IPS-20b (cell line): ENCODE measurements at regions not wholly inside any gene's neighbourhood (a gene's known extent, or its start where the extent isn't known, plus 50 kb on each side); places are given as distances from the start of the nearest gene placed in this dataset.

Source experiments
- H3K27ac ChIP-seq: one replicate; pipeline ENCODE4 v1.5.1; 2013; ENCODE audit warnings: low read length
- H3K27me3 ChIP-seq: 2 replicates; pipeline ENCODE4 v1.6.1; 2013; ENCODE audit warnings: mild to moderate bottlenecking, low read length, inconsistent platforms; ENCODE audit not compliant: insufficient read depth
- H3K36me3 ChIP-seq: 2 replicates; pipeline ENCODE4 v1.6.1; 2013; ENCODE audit warnings: low read depth, mild to moderate bottlenecking, inconsistent platforms, low read length, moderate library complexity; ENCODE audit not compliant: insufficient read depth
- H3K4me1 ChIP-seq: 2 replicates; pipeline ENCODE4 v1.6.1; 2013; ENCODE audit warnings: mild to moderate bottlenecking, control low read depth, inconsistent platforms, low read length, moderate library complexity; ENCODE audit not compliant: insufficient read depth
- H3K4me3 ChIP-seq: 2 replicates; pipeline ENCODE4 v1.5.1; 2013; ENCODE audit warnings: mild to moderate bottlenecking, low read length, inconsistent platforms
- H3K9ac ChIP-seq: 2 replicates; pipeline ENCODE4 v1.6.1; 2013; ENCODE audit warnings: low read depth, mild to moderate bottlenecking, inconsistent platforms, low read length, moderate library complexity
- H3K9me3 ChIP-seq: 2 replicates; pipeline ENCODE4 v1.6.1; 2013; ENCODE audit warnings: mild to moderate bottlenecking, low read depth, low read length, inconsistent platforms; ENCODE audit not compliant: insufficient read depth

- H3K4me1 ChIP-seq = peaks cover 13% of the 10 kb centered on the region
- no peak overlapping the region for H3K9ac ChIP-seq
- H3K27ac ChIP-seq = no peak overlapping the region
- no peaks in the 10 kb centered on the region for H3K36me3 ChIP-seq
- H3K4me3 ChIP-seq = no peak overlapping the region
- H3K9me3 ChIP-seq = no peaks in the 10 kb centered on the region
- no peaks in the 10 kb centered on the region for H3K27me3 ChIP-seq
These were observed 52.5 kb upstream of the PLEKHG7 start for GRCh38 chr12:92650228-92650822.

DNA sequence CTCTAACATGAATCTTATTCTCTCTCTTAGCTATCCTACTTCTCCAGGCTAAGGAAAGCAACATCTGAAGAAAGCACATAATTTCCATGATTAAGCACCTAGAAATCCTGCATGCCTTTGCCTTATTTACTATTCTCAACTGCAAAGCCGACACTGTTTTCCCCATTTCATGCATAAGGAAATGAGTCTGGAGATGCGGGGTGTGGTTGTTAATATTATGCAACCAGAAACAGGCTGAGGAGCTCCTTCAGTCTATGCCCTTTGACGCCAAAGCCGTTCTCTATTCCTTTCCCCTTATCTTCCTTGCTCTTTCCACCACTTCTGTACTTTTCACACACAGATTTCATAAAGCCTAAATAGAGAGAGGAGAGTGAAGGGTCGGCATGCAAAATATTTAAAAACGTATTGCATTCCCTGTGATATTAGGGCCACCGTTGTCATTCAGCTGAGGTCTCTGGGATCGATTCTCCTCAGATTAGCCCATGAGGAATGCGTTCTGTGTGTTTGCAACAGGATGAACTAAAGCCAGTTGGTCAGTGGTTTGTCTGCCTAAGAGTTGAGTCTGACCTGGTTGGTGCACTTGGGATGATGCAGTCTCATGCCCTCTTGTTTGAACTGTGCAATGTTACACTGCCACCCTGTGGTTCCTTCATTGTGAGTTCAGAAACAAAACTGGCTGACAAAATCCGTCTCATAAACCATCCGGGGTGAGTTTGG, 53.1 kb upstream of the PLEKHG7 start:
- no peaks in the 10 kb centered on the region for H3K9me3 ChIP-seq
- no peak overlapping the region for H3K4me3 ChIP-seq
- no peaks in the 10 kb centered on the region for H3K36me3 ChIP-seq
- H3K27me3 ChIP-seq = no peaks in the 10 kb centered on the region
- H3K27ac ChIP-seq = no peak overlapping the region
- H3K9ac ChIP-seq = no peak overlapping the region
- H3K4me1 ChIP-seq = peaks cover 13% of the 10 kb centered on the region

- Histone ChIP-seq H3K27me3 (no peaks in the 10 kb centered on the region), H3K9me3 (no peaks in the 10 kb centered on the region), H3K27ac (no peak overlapping the region), H3K4me1 (peaks cover 13% of the 10 kb centered on the region), H3K4me3 (no peak overlapping the region), H3K36me3 (no peaks in the 10 kb centered on the region), H3K9ac (no peak overlapping the region)
These were observed 54.4 kb upstream of the PLEKHG7 start for GRCh38 chr12:92648242-92649031.

GRCh38 chr12:92641291-92641690, 61.5 kb upstream of the PLEKHG7 start:
- Histone ChIP-seq H3K9ac (no peak overlapping the region), H3K4me3 (no peak overlapping the region), H3K27ac (no peak overlapping the region), H3K36me3 (no peaks in the 10 kb centered on the region), H3K4me1 (peaks cover 3% of the 10 kb centered on the region; the same call in 1 of the 2 replicates), H3K27me3 (no peaks in the 10 kb centered on the region), H3K9me3 (no peaks in the 10 kb centered on the region)

DNA sequence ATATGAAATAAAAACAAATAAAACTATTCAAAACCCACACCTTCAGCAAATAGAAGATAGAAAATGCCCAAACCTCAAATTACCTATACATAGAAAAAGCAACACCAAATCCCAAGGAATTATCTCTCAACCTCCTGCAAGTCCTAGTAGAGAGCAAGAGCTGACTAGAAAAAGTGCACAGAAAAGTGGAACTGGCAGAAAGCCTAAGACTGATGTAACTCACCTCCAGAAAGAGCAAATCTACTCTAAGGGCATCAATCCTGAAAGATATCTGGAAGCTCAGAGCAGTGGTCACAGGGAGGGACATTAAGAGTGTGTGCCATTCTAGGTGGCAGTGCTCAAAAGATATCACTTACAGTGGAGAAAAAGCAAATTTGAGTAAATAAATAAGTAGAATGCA, 62.1 kb upstream of the PLEKHG7 start:
- Histone ChIP-seq H3K27ac (no peak overlapping the region), H3K27me3 (no peaks in the 10 kb centered on the region), H3K4me3 (no peak overlapping the region), H3K9me3 (no peaks in the 10 kb centered on the region), H3K9ac (no peak overlapping the region), H3K36me3 (no peaks in the 10 kb centered on the region), H3K4me1 (peaks cover 3% of the 10 kb centered on the region; the same call in 1 of the 2 replicates)

- Histone ChIP-seq H3K27me3 (no peaks in the 10 kb centered on the region), H3K27ac (no peak overlapping the region), H3K4me1 (peaks cover 3% of the 10 kb centered on the region; the same call in 1 of the 2 replicates), H3K9ac (no peak overlapping the region), H3K4me3 (no peak overlapping the region), H3K9me3 (no peaks in the 10 kb centered on the region), H3K36me3 (no peaks in the 10 kb centered on the region)
These were observed 63.8 kb upstream of the PLEKHG7 start for GRCh38 chr12:92639017-92639416.

- Histone ChIP-seq H3K27me3 (no peaks in the 10 kb centered on the region), H3K27ac (no peak overlapping the region), H3K9me3 (no peaks in the 10 kb centered on the region), H3K4me3 (no peak overlapping the region), H3K36me3 (no peaks in the 10 kb centered on the region), H3K9ac (no peak overlapping the region), H3K4me1 (peaks cover 3% of the 10 kb centered on the region; the same call in 1 of the 2 replicates)
These were observed 68.1 kb upstream of the PLEKHG7 start for GRCh38 chr12:92634730-92635129.

GRCh38 chr12:92634202-92634601, 68.6 kb upstream of the PLEKHG7 start:
- Histone ChIP-seq H3K4me1 (peaks cover 3% of the 10 kb centered on the region; the same call in 1 of the 2 replicates), H3K4me3 (no peak overlapping the region), H3K36me3 (no peaks in the 10 kb centered on the region), H3K9me3 (no peaks in the 10 kb centered on the region), H3K27me3 (no peaks in the 10 kb centered on the region), H3K27ac (no peak overlapping the region), H3K9ac (no peak overlapping the region)

DNA sequence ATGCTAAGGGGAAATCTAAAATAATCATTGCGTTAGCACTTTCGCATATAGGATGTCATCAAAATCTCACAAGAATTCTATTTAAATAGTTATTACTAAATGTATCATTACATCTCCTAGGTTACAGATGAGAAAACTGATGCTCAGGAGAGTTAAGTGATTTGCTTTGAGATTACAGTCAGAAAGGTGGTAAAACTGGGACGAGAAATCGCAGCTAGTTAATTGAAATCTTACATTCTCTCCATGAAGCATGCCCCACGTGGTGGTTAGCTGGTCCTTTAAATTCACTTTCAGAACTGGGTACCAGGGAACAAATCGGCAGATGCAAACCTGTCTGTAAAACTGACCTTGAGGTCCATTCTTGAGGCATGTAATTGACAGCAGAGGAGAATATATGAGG, 71.8 kb upstream of the PLEKHG7 start:
- Histone ChIP-seq H3K9ac (no peak overlapping the region), H3K27ac (no peak overlapping the region), H3K36me3 (no peaks in the 10 kb centered on the region), H3K9me3 (no peaks in the 10 kb centered on the region), H3K27me3 (no peaks in the 10 kb centered on the region), H3K4me3 (no peak overlapping the region), H3K4me1 (no peaks in the 10 kb centered on the region)

GRCh38 chr12:92629349-92630065, 73.3 kb upstream of the PLEKHG7 start:
- Histone ChIP-seq H3K27me3 (no peaks in the 10 kb centered on the region), H3K4me1 (no peaks in the 10 kb centered on the region), H3K36me3 (no peaks in the 10 kb centered on the region), H3K4me3 (no peak overlapping the region), H3K9ac (no peak overlapping the region), H3K9me3 (no peaks in the 10 kb centered on the region), H3K27ac (no peak overlapping the region)

- Histone ChIP-seq H3K9me3 (no peaks in the 10 kb centered on the region), H3K36me3 (no peaks in the 10 kb centered on the region), H3K27me3 (no peaks in the 10 kb centered on the region), H3K4me3 (no peak overlapping the region), H3K9ac (no peak overlapping the region), H3K4me1 (no peaks in the 10 kb centered on the region), H3K27ac (no peak overlapping the region)
These were observed 74.3 kb upstream of the PLEKHG7 start for GRCh38 chr12:92628476-92628875.
